DMS53 treated with DMSO at 0.1 percent for 48 hours (cell line): ENCODE measurements at regions not wholly inside any gene's neighbourhood (a gene's known extent, or its start where the extent isn't known, plus 50 kb on each side); places are given as distances from the start of the nearest gene placed in this dataset.

ENCODE experiments used
- DNase-seq: peaks from one replicate; lab custom pipeline; 2025; ENCODE audit not compliant: unreplicated experiment; lab: John Stamatoyannopoulos, UW

GRCh38 chr5:20575571-20575970 is 587.6 kb upstream of the CDH18 start:
- DNase-seq = no peak

DNA sequence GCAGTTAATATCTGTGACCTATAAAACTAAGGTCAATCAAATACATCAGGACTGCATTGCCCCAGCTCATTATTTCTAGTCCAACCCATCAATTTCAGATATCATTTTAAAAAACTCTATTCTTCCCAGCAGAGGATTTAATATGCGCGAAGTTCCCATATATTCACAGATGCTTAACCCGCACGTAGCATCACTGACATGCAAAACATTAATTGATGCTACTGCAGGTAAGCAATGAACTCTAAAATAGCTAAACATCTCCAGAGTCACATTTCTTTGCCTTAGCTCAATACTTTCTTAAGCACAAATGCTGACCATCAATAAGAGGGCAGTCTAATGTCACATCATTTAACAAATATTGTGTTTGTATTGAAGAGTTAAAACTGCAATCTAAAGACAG is 586.6 kb upstream of the CDH18 start:
- no peak for DNase-seq

DNA sequence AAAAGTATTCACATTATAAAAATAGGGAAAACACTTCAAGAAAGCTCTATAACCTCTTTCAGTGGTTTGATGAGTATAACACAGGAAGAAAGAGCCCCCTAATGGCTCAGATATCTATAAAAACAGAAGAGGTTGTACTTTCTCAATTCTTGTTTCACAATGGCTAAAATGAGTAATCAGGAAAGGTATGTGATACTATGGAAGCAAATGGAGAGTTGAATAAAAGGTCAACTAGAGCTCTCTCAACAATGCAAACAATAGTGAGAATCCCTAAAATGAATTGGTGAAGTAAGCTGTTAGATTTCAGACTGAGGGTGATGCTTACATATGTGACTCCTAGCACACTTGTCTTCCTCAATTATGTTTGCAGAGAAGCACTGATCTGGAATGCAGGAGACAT is 584.6 kb upstream of the CDH18 start:
- DNase-seq = peak; percentile 69

DNA sequence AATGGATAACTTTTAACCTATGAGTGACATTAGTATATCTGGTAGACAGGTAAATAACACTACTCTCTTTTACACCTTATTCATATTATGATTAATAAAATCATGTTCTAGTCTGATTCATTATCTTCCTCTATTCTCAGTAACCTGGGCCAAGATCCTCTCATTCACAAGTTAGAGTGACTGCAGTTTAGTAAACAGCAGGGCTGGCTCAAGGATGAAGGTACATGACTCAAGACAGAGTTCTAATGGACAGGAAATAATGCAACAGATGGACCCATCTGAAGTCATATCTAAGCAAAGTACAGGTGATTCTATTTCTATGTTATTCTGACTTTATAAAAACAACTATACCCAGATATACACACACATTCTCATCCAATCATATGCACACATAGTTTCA is 582.5 kb upstream of the CDH18 start:
- no peak for DNase-seq

DNA sequence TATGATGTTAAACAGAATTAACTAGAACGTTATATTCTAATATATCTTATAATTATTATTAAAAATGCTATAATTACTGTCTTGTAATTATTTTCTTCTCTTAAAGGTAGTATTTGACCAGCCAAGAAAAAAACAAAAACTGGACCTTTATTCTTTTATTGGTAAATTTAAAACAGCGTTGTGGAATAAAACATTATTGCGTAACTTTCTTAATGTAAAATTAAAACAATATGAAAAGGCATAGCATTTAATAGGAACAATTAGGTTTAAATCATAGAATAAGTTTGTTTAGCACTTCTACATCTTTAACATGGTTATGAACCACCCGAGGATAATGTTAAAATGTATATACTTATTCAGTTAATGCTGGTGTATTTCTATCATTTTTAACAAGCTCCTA is 574.5 kb upstream of the CDH18 start:
- no peak for DNase-seq

- DNase-seq = no peak
Observed at GRCh38 chr5:20559845-20560244, 571.8 kb upstream of the CDH18 start.

DNA sequence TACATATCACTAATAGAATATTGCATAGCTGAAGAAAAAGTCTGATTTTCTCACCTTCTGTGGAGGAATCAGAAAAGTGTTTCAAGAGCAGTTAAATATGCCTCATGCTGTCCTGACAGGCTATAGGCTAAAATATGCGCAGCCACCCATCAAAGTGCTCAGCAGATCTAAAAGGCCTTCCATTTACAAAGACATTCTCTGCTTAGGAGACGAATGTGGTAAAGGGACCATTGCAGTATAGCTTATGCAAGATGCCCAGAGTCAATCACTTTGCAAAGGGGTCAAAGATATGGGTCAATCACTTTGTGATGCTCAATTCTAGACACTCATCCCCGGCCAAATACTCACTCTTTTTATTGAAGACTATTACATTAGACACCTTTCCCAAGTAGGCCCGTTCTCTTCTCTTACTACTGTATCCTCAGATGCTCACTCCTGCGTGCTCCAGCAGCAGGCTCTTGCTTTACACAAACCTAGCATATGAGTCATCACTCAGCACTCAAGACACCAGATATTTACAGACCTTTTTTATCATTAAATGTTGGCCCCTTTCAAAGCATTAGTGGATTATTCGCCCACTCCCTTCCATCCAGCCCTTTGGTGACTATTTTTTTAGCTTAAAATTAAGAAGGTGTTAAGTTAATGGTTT is 568.2 kb upstream of the CDH18 start:
- DNase-seq = peak; percentile 67

GRCh38 chr5:20555034-20555433 is 567.0 kb upstream of the CDH18 start:
- no peak for DNase-seq

- DNase-seq = no peak
Observed at GRCh38 chr5:20554001-20554400, 566.0 kb upstream of the CDH18 start.

DNA sequence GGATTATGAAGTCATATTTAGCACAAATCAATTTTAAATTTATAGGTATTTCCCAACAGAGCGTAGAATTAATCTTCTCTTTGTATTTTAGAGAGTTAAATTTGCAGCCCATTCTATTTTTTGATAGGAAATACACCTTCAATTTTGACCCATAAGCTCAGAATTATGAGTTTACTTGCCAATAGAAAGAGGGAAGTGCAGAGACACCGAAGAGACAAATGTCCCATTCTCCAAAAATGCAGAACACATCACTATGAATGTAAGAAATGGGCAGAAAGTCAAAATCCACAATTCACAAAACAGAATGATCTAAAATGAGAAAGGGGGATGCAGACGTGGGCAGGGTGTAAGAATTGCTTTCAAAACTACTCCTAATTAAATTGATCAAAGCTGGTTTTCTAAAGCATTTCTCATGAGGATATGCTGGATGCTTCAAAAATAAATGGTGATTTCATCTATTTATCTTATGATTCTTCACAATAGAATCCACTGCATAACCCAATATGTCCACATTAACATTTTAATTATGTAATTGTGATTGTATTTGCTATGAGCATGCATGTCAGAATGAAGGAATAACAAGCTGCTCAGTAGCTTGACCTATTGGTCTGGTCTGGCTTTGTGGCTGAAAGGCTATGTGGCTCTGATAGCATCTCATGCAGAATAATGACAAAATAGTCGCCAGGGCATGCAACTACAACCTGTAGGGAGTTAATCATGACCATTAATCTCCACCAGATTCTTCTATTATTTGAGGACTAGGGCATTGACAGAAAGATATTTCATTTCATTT is 550.1 kb upstream of the CDH18 start:
- no peak for DNase-seq

DNA sequence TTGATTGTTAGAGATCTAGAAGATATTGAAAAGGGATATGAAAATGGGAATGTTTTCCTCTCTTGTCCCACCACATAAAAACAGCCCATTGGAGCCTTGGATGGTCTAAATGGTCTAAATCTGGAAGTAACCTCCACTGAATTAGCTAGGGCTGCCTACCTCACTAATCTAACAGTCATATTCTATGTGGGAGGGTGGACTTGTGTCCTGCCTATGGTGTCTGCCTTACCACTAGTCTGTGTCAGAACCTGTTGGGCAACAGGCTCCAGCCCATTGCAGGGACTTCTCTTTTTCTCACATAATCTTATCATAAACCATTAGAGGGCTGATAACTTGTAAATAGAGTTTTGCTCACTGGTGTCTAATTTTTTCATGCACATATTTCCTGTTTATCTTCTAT is 548.8 kb upstream of the CDH18 start:
- no peak for DNase-seq

- DNase-seq = no peak
Observed at GRCh38 chr5:20536341-20536740, 548.3 kb upstream of the CDH18 start.

- no peak for DNase-seq
Observed at GRCh38 chr5:20528471-20528870, 540.5 kb upstream of the CDH18 start.

GRCh38 chr5:20524991-20525529 is 537.1 kb upstream of the CDH18 start:
- DNase-seq = no peak

GRCh38 chr5:20522905-20523482 is 535.0 kb upstream of the CDH18 start:
- no peak for DNase-seq

DNA sequence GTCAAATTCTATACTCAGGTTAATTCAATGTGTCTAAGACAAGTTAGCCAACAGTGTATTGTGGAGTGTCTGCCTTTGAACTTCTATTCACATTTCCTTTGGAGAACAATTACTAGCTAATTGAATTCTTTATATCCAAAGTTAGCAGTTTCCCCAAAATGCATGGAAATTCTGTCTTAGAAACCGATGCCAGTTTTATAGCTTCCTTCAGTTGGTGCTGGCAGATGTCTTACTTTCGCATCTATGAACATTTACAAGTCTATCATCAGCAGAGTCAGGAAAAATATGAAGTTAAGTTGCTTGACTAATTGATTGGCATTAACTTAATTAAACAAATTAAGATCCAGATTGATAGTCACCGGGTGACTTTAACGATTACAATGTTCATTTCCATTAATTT is 527.6 kb upstream of the CDH18 start:
- no peak for DNase-seq

DNA sequence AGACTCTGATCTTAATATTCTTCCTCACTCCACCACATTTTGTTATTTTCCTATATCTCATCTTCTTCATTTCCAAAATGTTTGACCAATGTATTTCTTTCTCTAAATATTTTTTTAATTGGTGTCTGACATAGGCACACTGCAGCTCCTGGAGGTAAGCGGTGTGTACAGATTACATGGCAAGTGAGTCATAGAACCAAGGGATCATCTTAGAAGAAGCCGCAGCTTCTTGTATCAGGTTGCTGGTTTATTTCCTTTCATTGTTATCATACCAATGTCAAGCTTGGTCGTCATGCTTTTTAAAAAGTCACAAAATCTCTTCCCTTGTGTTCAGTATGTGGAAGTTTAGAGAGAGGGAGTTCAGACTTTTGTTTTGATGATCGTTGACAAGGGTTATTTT is 526.1 kb upstream of the CDH18 start:
- no peak for DNase-seq

GRCh38 chr5:20500546-20500945 is 512.5 kb upstream of the CDH18 start:
- no peak for DNase-seq

- DNase-seq = no peak
Observed at GRCh38 chr5:20498926-20499325, 510.9 kb upstream of the CDH18 start.

DNA sequence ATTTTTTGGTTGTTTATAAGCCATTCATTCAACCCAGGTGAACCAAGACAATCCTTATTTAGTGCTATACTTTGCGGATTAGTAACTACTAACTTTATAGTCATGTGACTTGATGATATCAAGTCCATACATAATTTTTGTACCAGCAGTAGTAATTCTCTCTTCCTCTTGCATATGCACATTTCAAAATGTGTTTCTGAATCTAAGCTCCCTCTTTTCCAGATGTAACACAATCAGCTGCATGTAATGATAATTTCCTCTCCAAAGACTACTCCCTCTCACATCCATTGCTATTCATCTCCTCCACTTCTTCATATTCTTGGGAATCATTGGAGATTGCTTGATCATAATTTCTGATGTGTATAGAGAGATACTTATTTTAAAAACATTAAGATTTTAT is 510.1 kb upstream of the CDH18 start:
- DNase-seq = no peak

DNA sequence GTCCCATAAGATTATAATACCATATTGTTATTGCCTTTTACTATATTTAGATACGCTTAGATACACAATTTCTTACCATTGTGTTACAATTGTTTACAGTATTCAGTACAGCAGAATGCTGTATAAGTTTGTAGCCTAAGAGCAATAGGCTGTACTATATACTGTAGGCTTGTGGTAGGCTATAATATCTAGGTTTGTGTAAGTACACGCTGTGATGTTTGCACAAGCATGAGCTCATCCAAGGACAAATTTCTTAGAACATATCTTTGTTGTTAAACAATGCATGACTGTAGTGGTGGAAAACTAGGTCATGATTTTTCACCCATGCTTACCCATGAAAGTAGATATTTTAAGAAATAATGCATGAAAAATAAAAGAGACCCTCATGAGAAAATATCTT is 509.4 kb upstream of the CDH18 start:
- peak; percentile 93 for DNase-seq

- DNase-seq = no peak
Observed at GRCh38 chr5:20494706-20495105, 506.7 kb upstream of the CDH18 start.
